ENCODE measurements at regions not wholly inside any gene's neighbourhood (a gene's known extent, or its start where the extent isn't known, plus 50 kb on each side); places are given as distances from the start of the nearest gene placed in this dataset.
"Not testable (repeated sequence)": the region's sequence is repeated elsewhere in the genome, so short reads cannot be mapped to it uniquely, and the experiment has no call there.

DNA sequence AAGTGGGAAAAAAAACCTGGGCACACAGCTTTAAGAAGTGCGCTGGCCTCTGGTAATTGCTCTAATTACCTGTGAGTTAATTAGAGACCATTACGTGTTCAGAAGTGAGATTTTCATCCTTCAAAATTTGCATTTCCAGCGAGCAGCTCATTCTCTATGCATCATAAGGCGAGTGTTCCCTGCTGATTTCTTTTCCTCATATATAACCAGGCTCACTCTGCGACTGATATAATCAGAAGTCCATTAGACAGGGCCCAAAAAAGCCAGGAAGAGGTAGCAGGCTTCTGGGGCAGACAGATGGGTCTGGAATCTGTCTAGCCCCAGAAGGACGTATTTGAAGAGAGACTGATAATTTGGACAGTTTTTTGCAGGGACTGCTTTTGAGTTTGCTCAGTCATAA is 158.7 kb downstream of the MTHFS start:
- DNase-seq (ENCODE audit: low read depth in 4 of 4, low spot score in 3 of 4) = no peak

GRCh38 chr15:79740561-79740960 is 156.3 kb downstream of the MTHFS start:
- no peak for DNase-seq (ENCODE audit: low read depth in 4 of 4, low spot score in 3 of 4)

DNA sequence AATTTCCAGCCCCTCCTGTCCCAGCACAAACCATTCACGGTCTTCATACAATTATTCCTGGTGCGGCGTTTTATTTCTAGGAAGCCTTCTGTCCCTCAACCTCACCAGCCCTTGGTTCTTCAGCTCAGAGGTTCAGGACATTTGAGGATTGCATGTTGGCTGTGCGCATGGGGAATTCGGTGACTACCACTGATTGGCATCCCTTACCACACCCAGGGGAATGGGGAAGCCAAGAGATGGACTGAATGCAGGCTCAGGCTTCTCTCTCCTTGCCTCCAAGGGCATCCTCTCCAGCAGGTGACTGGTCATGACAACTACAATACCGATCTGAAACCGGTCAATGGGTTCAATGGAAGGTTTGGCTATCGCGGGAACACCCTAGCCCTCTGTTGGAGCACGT is 153.8 kb downstream of the MTHFS start:
- no peak for DNase-seq (ENCODE audit: low read depth in 4 of 4, low spot score in 3 of 4)

DNA sequence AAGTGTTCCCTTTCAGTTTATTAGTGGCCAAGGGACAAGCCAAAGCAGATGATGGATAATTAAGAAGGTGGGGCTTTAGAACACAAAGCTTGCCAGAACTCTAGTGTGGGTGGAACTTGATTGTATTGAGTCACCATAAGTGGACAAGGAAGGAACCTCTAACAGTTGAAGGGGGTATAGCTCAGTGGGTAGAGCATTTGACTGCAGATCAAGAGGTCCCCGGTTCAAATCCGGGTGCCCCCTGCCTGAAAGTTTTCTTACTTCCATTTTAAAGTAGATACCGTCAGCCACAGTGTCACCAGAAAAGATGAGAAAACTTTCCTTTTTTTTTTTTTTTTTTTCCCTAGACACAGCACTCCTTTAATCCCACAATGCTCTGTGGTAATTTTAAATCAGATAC is 152.3 kb downstream of the MTHFS start:
- not testable (repeated sequence) for DNase-seq (ENCODE audit: low read depth in 4 of 4, low spot score in 3 of 4)

DNA sequence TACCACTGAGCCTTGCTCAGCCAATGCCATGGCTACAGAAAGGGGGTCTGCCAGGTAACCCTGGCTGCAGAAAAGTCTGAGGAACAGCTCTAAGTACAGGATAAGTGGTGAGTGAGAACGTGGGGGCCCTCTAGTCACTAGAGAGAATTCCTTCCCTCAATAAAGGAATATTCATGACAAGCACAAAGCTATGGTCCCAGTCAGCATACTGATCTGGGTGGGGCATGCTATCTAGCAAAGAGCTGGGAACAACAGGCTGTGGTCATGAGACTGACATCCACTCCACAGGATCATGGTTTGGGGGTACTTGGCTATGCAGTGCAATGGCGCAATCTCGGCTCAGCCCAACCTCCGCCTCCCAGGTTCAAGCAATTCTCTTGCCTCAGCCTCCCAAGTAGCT is 140.4 kb downstream of the MTHFS start:
- DNase-seq (ENCODE audit: low read depth in 4 of 4, low spot score in 3 of 4) = no peak

- DNase-seq (ENCODE audit: low read depth in 4 of 4, low spot score in 3 of 4) = no peak
Measured at GRCh38 chr15:79765081-79765480, 131.7 kb downstream of the MTHFS start.

GRCh38 chr15:79769069-79769481 is 127.7 kb downstream of the MTHFS start:
- no peak for DNase-seq (ENCODE audit: low read depth in 4 of 4, low spot score in 3 of 4)

- DNase-seq (ENCODE audit: low read depth in 4 of 4, low spot score in 3 of 4) = no peak
Measured at GRCh38 chr15:79769933-79770759, 126.7 kb downstream of the MTHFS start.

DNA sequence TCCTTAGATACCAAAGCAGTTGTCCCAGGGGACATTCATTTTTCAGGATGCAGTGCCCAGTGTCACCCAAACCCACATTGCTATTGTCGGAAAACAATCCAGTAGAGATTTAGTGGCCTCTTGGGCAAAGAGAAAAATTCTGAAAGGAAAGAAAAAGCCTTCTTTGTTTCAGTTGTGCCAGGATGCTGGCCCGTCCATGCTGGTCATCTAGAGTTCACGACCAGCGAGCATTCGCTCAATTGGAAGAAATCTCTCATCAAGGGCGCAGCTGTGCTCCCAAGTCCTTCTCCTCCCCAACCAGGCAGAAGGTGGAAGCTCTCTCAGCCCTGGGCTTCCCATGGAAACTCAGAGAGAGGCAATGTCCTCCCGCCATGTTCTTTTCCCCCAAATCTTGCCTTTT is 123.7 kb downstream of the MTHFS start:
- DNase-seq (ENCODE audit: low read depth in 4 of 4, low spot score in 3 of 4) = no peak

GRCh38 chr15:79775821-79776220 is 121.0 kb downstream of the MTHFS start:
- DNase-seq (ENCODE audit: low read depth in 4 of 4, low spot score in 3 of 4) = no peak

- no peak for DNase-seq (ENCODE audit: low read depth in 4 of 4, low spot score in 3 of 4)
Measured at GRCh38 chr15:79777916-79778315, 118.9 kb downstream of the MTHFS start.

DNA sequence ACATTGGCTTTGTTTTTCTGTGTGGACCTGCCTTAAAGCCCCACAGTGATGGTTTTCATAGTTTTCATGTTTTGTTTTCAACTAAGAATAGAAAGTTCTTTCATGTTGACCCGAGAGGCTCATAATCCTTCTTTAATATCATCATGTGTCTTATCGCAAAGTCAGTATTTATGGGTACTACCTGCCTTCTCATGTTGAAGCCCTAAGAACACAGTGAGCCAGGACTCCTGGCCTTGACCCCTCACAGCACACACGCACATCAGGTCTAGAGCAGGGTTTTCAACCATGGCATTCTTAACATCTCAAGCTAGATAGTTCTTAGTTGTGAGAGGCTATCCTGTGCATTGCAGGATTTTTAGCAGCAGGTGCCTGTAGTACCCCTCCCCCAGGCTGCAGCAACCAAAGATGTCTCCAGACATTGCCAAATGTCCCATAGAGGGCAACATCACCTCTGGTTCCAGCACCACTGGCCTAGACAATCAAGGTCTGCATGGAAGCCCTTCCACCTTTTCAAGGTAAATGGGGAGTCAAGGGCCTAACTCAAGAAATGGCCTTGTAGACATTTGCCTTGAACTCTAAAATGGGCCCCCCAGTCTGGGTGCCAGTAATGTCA is 118.3 kb downstream of the MTHFS start:
- no peak for DNase-seq (ENCODE audit: low read depth in 4 of 4, low spot score in 3 of 4)

DNA sequence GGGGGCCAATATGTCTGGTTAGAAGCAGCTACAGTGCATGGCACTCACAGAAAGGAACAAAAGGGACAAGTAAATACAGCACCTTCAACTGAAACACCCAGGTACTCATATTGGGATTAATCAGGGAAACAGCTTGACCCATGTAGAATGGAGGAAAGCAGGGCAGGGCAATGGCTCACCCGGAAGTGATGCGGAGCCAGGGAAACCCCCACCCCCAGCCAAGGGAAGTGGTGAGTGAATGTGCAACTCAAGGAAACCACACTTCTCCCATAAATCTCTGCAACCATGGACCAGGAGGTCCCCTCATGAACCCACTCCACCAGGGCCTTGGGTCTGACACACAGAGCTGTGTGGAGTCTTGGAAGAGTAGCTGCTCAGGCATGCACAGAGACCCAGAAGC is 117.1 kb downstream of the MTHFS start:
- no peak for DNase-seq (ENCODE audit: low read depth in 4 of 4, low spot score in 3 of 4)

DNA sequence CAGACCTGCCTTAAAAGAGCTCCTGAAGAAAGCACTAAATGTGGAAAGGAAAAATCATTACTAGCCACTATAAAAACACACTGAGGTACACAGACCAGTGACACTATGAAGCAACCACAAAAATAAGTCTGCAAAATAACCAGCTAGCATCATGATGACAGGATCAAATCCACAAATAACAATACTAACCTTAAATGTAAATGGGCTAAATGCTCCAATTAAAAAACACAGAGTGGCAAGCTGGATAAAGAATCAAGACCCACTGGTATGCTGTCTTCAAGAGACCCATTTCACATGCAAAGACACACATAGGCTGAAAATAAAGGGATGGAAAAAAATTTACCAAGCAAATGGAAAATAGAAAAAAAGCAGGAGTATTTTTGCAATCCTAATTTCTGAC is 114.5 kb downstream of the MTHFS start:
- not testable (repeated sequence) for DNase-seq (ENCODE audit: low read depth in 4 of 4, low spot score in 3 of 4)
